HCT116 (cell line): ENCODE measurements at regions not wholly inside any gene's neighbourhood (a gene's known extent, or its start where the extent isn't known, plus 50 kb on each side); places are given as distances from the start of the nearest gene placed in this dataset.

Experiments used
- ATAC-seq: fragments of 200-7000 bp; cut with Tn5 transposase; 2 replicates; pipeline ENCODE4 v1.9.1; 2020; ENCODE audit warnings: mild to moderate bottlenecking, moderate library complexity
- BruUV-seq: library from RNA; stranded (reverse); fragments of 400-500 nt; replicated peaks from 2 replicates; lab custom pipeline; 2021; lab: Mats Ljungman, UMichigan
- CTCF ChIA-PET: fragments of 300-600 bp; sonication (Branson Sonifier 250); formaldehyde crosslinking; loops from one replicate; lab custom pipeline; 2021; ENCODE audit warnings: antibody characterized with exemption; lab: Charles Lee
- POLR2A ChIA-PET: fragments of 300-600, 350-600 bp; sonication (Branson Sonifier 250); formaldehyde crosslinking; loops from one replicate; lab custom pipeline; 2021; ENCODE audit warnings: antibody characterized with exemption; lab: Charles Lee
- RAD21 ChIA-PET, 2 experiments: fragments of 300-600 bp; sonication (Branson Sonifier 250); formaldehyde crosslinking; loops; one replicate each; lab custom pipeline; 2023; ENCODE audit warnings: low total read pairs in 2 of 2; ENCODE audit not compliant: uncharacterized antibody in 2 of 2, unreplicated experiment in 2 of 2, low non-redundant PET in 1 of 2; lab: Charles Lee
- DNase-seq: peaks from one replicate; pipeline ENCODE4 v3.0.0-alpha.2; 2010; ENCODE audit warnings: low read depth, low spot score
- H2AFZ ChIP-seq: fragments of 200-600 bp; shearing (Covaris generic), sonication (generic); 2 replicates; pipeline ENCODE4 v1.6.1; 2017; ENCODE audit warnings: low read depth, mixed run types, mixed read lengths, antibody characterized with exemption, low read length; ENCODE audit not compliant: poor library complexity, severe bottlenecking
- H3K27ac ChIP-seq: 2 replicates; pipeline ENCODE4 v1.5.1; 2012; ENCODE audit warnings: low read depth, low read length
- H3K27me3 ChIP-seq: fragments of 200-600 bp; sonication (generic); 2 replicates; pipeline ENCODE4 v1.6.1; 2016; ENCODE audit warnings: mixed run types, low read length, mixed read lengths; ENCODE audit not compliant: insufficient read depth
- H3K36me3 ChIP-seq, 2 experiments: fragments of 200-500 bp in 1 of 2; fragments of 200-600 bp in 1 of 2; sonication (Bioruptor generic) in 1 of 2; sonication (generic) in 1 of 2; 2 replicates each; pipeline versions ENCODE4 v1.5.1 to v1.6.1; 2014 to 2016; ENCODE audit warnings: low read length in 2 of 2, inconsistent platforms in 1 of 2, mixed read lengths in 1 of 2, mixed run types in 1 of 2; ENCODE audit not compliant: insufficient read depth in 2 of 2, control insufficient read depth in 1 of 2
- H3K4me1 ChIP-seq, 2 experiments: fragments of 200-600 bp in 1 of 2; sonication (generic) in 1 of 2; 2 replicates each; pipeline versions ENCODE4 v1.5.1 to v1.6.1; 2012 to 2017; ENCODE audit warnings: low read length in 2 of 2, inconsistent platforms in 1 of 2, mild to moderate bottlenecking in 1 of 2, mixed read lengths in 1 of 2, mixed run types in 1 of 2, moderate library complexity in 1 of 2; ENCODE audit not compliant: insufficient read depth in 2 of 2, control insufficient read depth in 1 of 2
- H3K4me2 ChIP-seq: fragments of 200-600 bp; sonication (generic); 2 replicates; pipeline ENCODE4 v1.6.1; 2017; ENCODE audit warnings: mixed run types, low read length, mixed read lengths
- H3K4me3 ChIP-seq, 2 experiments: fragments of 200-600 bp in 1 of 2; sonication (generic) in 1 of 2; replicated peaks in 1 of 2; 2 replicates each; pipeline ENCODE4 v1.5.1; 2011 to 2016; ENCODE audit warnings: low read length in 2 of 2, control low read depth in 1 of 2, low read depth in 1 of 2, mild to moderate bottlenecking in 1 of 2, mixed read lengths in 1 of 2, mixed run types in 1 of 2
- H3K79me2 ChIP-seq: fragments of 200-600 bp; sonication (generic); 2 replicates; pipeline ENCODE4 v1.6.1; 2017; ENCODE audit warnings: mild to moderate bottlenecking, mixed run types, low read length, moderate library complexity, mixed read lengths; ENCODE audit not compliant: insufficient read depth
- H3K9ac ChIP-seq: fragments of 200-600 bp; sonication (generic); 2 replicates; pipeline ENCODE4 v1.6.1; 2016; ENCODE audit warnings: low read length, mixed read lengths
- H3K9me2 ChIP-seq: fragments of 200-600 bp; sonication (generic), shearing (Covaris generic); 2 replicates; pipeline ENCODE4 v1.6.1; 2017; ENCODE audit warnings: mixed run types, mild to moderate bottlenecking, moderate library complexity; ENCODE audit not compliant: insufficient read depth
- H3K9me3 ChIP-seq, 2 experiments: fragments of 200-500 bp in 1 of 2; fragments of 200-600 bp in 1 of 2; sonication (Bioruptor generic) in 1 of 2; sonication (generic) in 1 of 2; 2 replicates each; pipeline ENCODE4 v1.6.1; 2014 to 2017; ENCODE audit warnings: low read length in 2 of 2, mixed read lengths in 2 of 2, inconsistent platforms in 1 of 2, low read depth in 1 of 2, mild to moderate bottlenecking in 1 of 2, mixed run types in 1 of 2, moderate library complexity in 1 of 2; ENCODE audit not compliant: control insufficient read depth in 1 of 2, insufficient read depth in 1 of 2
- H4K20me1 ChIP-seq: fragments of 200-600 bp; sonication (generic), shearing (Covaris generic); 2 replicates; pipeline ENCODE4 v1.6.1; 2017; ENCODE audit warnings: mixed run types, mild to moderate bottlenecking, moderate library complexity; ENCODE audit not compliant: insufficient read depth
- ATF3 ChIP-seq: IDR thresholded peaks from 2 replicates; pipeline ENCODE4 v1.6.1; 2012
- CBX3 ChIP-seq: IDR thresholded peaks from 2 replicates; pipeline ENCODE4 v1.6.1; 2012; ENCODE audit warnings: low read depth
- CEBPB ChIP-seq: IDR thresholded peaks from 2 replicates; pipeline ENCODE4 v1.6.1; 2012; ENCODE audit warnings: low read depth
- EGR1 ChIP-seq: IDR thresholded peaks from 2 replicates; pipeline ENCODE4 v1.6.1; 2012; ENCODE audit warnings: low read depth
- ELF1 ChIP-seq: IDR thresholded peaks from 2 replicates; pipeline ENCODE4 v1.6.1; 2012; ENCODE audit warnings: low read depth, borderline replicate concordance
- EZH2phosphoT487 ChIP-seq: fragments of 200-600 bp; IDR thresholded peaks from 2 replicates; pipeline ENCODE4 v1.6.1; 2018; ENCODE audit warnings: antibody characterized with exemption, borderline replicate concordance
- JUND ChIP-seq: IDR thresholded peaks from 2 replicates; pipeline ENCODE4 v1.6.1; 2012
- MAX ChIP-seq: IDR thresholded peaks from 2 replicates; pipeline ENCODE4 v1.6.1; 2012
- POLR2A ChIP-seq: IDR thresholded peaks from 2 replicates; pipeline ENCODE4 v1.7.0; 2011; ENCODE audit warnings: borderline replicate concordance; ENCODE audit not compliant: insufficient read depth, insufficient read length; ENCODE audit errors: extremely low read depth
- POLR2AphosphoS5 ChIP-seq: IDR thresholded peaks from 2 replicates; pipeline ENCODE4 v1.6.1; 2011; ENCODE audit warnings: mild to moderate bottlenecking, low read depth, low read length, moderate library complexity
- REST ChIP-seq: IDR thresholded peaks from 2 replicates; pipeline ENCODE4 v1.6.1; 2012; ENCODE audit warnings: low read depth
- SIN3A ChIP-seq: IDR thresholded peaks from 2 replicates; pipeline ENCODE4 v1.6.1; 2012; ENCODE audit warnings: low read depth
- SP1 ChIP-seq: IDR thresholded peaks from 2 replicates; pipeline ENCODE4 v1.6.1; 2012; ENCODE audit warnings: low read depth
- SRF ChIP-seq: IDR thresholded peaks from 2 replicates; pipeline ENCODE4 v1.6.1; 2012; ENCODE audit warnings: low read depth
- ZBTB33 ChIP-seq: IDR thresholded peaks from 2 replicates; pipeline ENCODE4 v1.6.1; 2011; ENCODE audit warnings: mild to moderate bottlenecking, low read length, moderate library complexity; ENCODE audit not compliant: insufficient replicate concordance; ENCODE audit errors: extremely low read depth
- ZFX ChIP-seq: fragments of 450-650 bp; IDR thresholded peaks from 2 replicates; pipeline ENCODE4 v1.6.1; 2017
- ZNF274 ChIP-seq: fragments of 200-500 bp; sonication (Bioruptor generic); IDR thresholded peaks from 2 replicates; pipeline ENCODE4 v1.6.1; 2014; ENCODE audit warnings: mild to moderate bottlenecking, low read depth, low read length, inconsistent platforms
- intact Hi-C: fragments of 100-400 bp; cut with micrococcal nuclease; formaldehyde crosslinking; loops from 2 replicates; pipeline ENCODE4 v1.10.0; 2022

GRCh38 chr18:56067214-56067894 lies 479.4 kb upstream of the TCF4 start:
- H3K9me3 ChIP-seq = peaks cover 0 to 11% of the 10 kb centered on the region in 2 experiments; a peak in 2 of 4 replicates
- H3K36me3 ChIP-seq = no peaks in the 10 kb centered on the region
- DNase-seq = no peak
- H3K9me2 ChIP-seq = no peaks in the 10 kb centered on the region
- ChIA-PET POLR2A (no interaction called here), RAD21 (no interaction called here), CTCF (no interaction called here)
- TF ChIP-seq SP1 = no peak
- TF ChIP-seq SIN3A = no peak
- no peak for TF ChIP-seq REST
- TF ChIP-seq CBX3 = no peak
- no peak for TF ChIP-seq EGR1
- no peak for TF ChIP-seq ELF1
- no peak for TF ChIP-seq ATF3
- TF ChIP-seq JUND = no peak
- TF ChIP-seq POLR2A = no peak
- no peak for TF ChIP-seq ZFX
- no peak for TF ChIP-seq ZNF274
- no peak for TF ChIP-seq MAX
- no peak for TF ChIP-seq EZH2phosphoT487
- no peak for TF ChIP-seq ZBTB33
- no peak for TF ChIP-seq CEBPB
- TF ChIP-seq SRF = no peak
- TF ChIP-seq POLR2AphosphoS5 = no peak
- H3K9ac ChIP-seq = no peak overlapping the region
- H3K27me3 ChIP-seq = no peaks in the 10 kb centered on the region
- no peak overlapping the region for H3K27ac ChIP-seq
- H3K4me1 ChIP-seq = no peaks in the 10 kb centered on the region
- H3K4me2 ChIP-seq = no peak overlapping the region
- no peaks in the 10 kb centered on the region for H4K20me1 ChIP-seq
- no peaks in the 10 kb centered on the region for H3K79me2 ChIP-seq
- no peak overlapping the region for H3K4me3 ChIP-seq
- BruUV-seq = no TSS peak
- intact Hi-C loops = no loop called here
- H2AFZ ChIP-seq = no peak overlapping the region
- ATAC-seq = no peak
